ENCODE measurements at regions not wholly inside any gene's neighbourhood (a gene's known extent, or its start where the extent isn't known, plus 50 kb on each side); places are given as distances from the start of the nearest gene placed in this dataset.
"Not testable (repeated sequence)": the region's sequence is repeated elsewhere in the genome, so short reads cannot be mapped to it uniquely, and the experiment has no call there.

- not testable (repeated sequence) for TF ChIP-seq CTCF, POLR2AphosphoS5, POLR2A (IDR thresholded peaks at IDR 0.05)
Measured at GRCh38 chr12:30272515-30272914, 423.2 kb downstream of the IPO8 start.

Measured in breast epithelium (tissue), 3 donors.